ENCODE measurements at regions not wholly inside any gene's neighbourhood (a gene's known extent, or its start where the extent isn't known, plus 50 kb on each side); places are given as distances from the start of the nearest gene placed in this dataset.

DNA sequence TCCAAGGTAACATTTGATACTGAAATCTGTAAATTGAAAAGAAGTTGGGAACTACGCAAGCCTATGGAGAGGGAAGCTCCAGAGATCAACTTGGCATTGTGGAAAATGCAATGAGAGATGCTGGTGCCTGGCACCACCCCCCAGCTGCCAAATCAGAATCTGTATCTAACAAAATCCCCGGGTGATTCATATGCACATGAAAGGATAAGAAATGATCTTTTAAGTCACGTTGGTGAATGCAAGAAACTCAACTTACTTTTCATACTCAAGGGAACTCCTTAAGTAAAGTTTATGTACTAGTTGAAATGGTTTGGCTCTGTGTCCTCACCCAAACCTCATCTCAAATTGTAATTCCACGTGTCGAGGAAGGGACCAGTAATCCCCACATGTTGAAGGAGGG lies 158.5 kb upstream of the MYO16 start:
- Mint-ChIP-seq H3K9me3 (peaks cover 5 to 15% of the 10 kb centered on the region in 2 experiments), H3K4me3 (no peak overlapping the region), H3K27me3 (ENCODE audit: low read depth) (no peaks in the 10 kb centered on the region; the same call in 1 of the 2 replicates), H3K4me1 (peaks cover 3 to 4% of the 10 kb centered on the region in 2 experiments; a peak in 2 of 4 replicates), H3K27ac (no peak overlapping the region), H3K36me3 (ENCODE audit: insufficient read depth in 1 of 3, low read depth in 3 of 3) (peaks cover 5 to 7% (median 6%) of the 10 kb centered on the region in 3 experiments; a peak in 4 of 7 replicates)
- no peak overlapping the region for H3K18ac ChIP-seq (ENCODE audit: insufficient read length, low read depth, low read length)
- H3K14ac ChIP-seq (ENCODE audit: insufficient read depth, low read length), result no peak overlapping the region
- no peak overlapping the region for H2AK5ac ChIP-seq (ENCODE audit: insufficient read length, low read length)
- H3K4ac ChIP-seq (ENCODE audit: low read depth, low read length), result no peak overlapping the region
- no CpG with 5 or more reads among the region's 5 CpGs for WGBS (ENCODE audit: extremely low coverage, insufficient read length, low lambda C conversion rate)
- H4K8ac ChIP-seq (replicated peaks; ENCODE audit: insufficient read length, low read depth, low read length), result no peak overlapping the region
- no peaks in the 10 kb centered on the region for H3K4me1 ChIP-seq (ENCODE audit: insufficient read depth, low read length)
- no peak overlapping the region for H3T11ph ChIP-seq (ENCODE audit: low read length)
- no peaks in the 10 kb centered on the region for H4K20me1 ChIP-seq (ENCODE audit: control insufficient read depth, insufficient read depth, insufficient read length)
- no peaks in the 10 kb centered on the region for H3K79me2 ChIP-seq (ENCODE audit: insufficient read depth, low read length)
- TF ChIP-seq CTCF (conservative IDR thresholded peaks at IDR 0.05), result no peak
- no peak overlapping the region for H3K4me2 ChIP-seq (ENCODE audit: insufficient read depth, insufficient read length, low read length)
- H3K79me1 ChIP-seq (ENCODE audit: insufficient read depth, low read depth, low read length, poor library complexity, severe bottlenecking), result no peaks in the 10 kb centered on the region
- H3K9ac ChIP-seq (ENCODE audit: extremely low read depth, insufficient read length, low read length), result no peak overlapping the region
- DNase-seq, result no peak
- no peaks in the 10 kb centered on the region for H3K27me3 ChIP-seq (ENCODE audit: insufficient read depth, low read length)
- no peak overlapping the region for H3K23ac ChIP-seq (ENCODE audit: insufficient read length, low read depth, low read length)
- H2BK20ac ChIP-seq (ENCODE audit: low read depth, low read length, poor library complexity, severe bottlenecking), result no peak overlapping the region
- H2AFZ ChIP-seq (ENCODE audit: low read length), result no peak overlapping the region
- no peak overlapping the region for H2BK5ac ChIP-seq (ENCODE audit: insufficient read length, low read length)
- no peak overlapping the region for H3K56ac ChIP-seq (ENCODE audit: insufficient read length, low read depth, low read length)
- H3K23me2 ChIP-seq (ENCODE audit: insufficient read length, low read depth, low read length, poor library complexity, severe bottlenecking), result no peaks in the 10 kb centered on the region
- H3K9me3 ChIP-seq (ENCODE audit: control insufficient read depth, low read depth, low read length), result no peaks in the 10 kb centered on the region
- no peak overlapping the region for H2BK15ac ChIP-seq (ENCODE audit: low read depth, low read length)
- H4K91ac ChIP-seq (ENCODE audit: insufficient read length, low read depth, low read length), result no peak overlapping the region
- no peak overlapping the region for H3K27ac ChIP-seq (ENCODE audit: insufficient read length, low read depth, low read length)
- no peak overlapping the region for H4K5ac ChIP-seq (ENCODE audit: insufficient read length, low read depth, low read length)
- H2BK120ac ChIP-seq (ENCODE audit: low read depth, low read length, poor library complexity, severe bottlenecking), result no peak overlapping the region
- H2BK12ac ChIP-seq (ENCODE audit: insufficient read length, low read depth, low read length), result no peak overlapping the region
